HG02642 (cell line): ENCODE measurements at regions not wholly inside any gene's neighbourhood (a gene's known extent, or its start where the extent isn't known, plus 50 kb on each side); places are given as distances from the start of the nearest gene placed in this dataset.
"Not testable (repeated sequence)": the region's sequence is repeated elsewhere in the genome, so short reads cannot be mapped to it uniquely, and the experiment has no call there.

Experiments
- ATAC-seq: cut with Tn5 transposase; IDR thresholded peaks from one replicate; pipeline ENCODE4 v1.9.1; 2021; ENCODE audit warnings: mild to moderate bottlenecking; ENCODE audit not compliant: unreplicated experiment, poor library complexity

GRCh38 chr17:12195418-12195817 lies 174.7 kb downstream of the MAP2K4 start:
- ATAC-seq, result no peak

- ATAC-seq, result no peak
Measured at GRCh38 chr17:12201294-12201880, 180.7 kb downstream of the MAP2K4 start.

GRCh38 chr17:12209632-12210191 lies 189.0 kb downstream of the MAP2K4 start:
- no peak for ATAC-seq

GRCh38 chr17:12220714-12221439 lies 200.2 kb downstream of the MAP2K4 start:
- not testable (repeated sequence) for ATAC-seq

GRCh38 chr17:12222392-12222791 lies 201.7 kb downstream of the MAP2K4 start:
- ATAC-seq, result no peak

GRCh38 chr17:12227547-12227946 lies 206.9 kb downstream of the MAP2K4 start:
- ATAC-seq, result no peak

GRCh38 chr17:12229335-12229734 lies 208.7 kb downstream of the MAP2K4 start:
- no peak for ATAC-seq

- no peak for ATAC-seq
Measured at GRCh38 chr17:12230481-12231354, 210.0 kb downstream of the MAP2K4 start.

- ATAC-seq, result no peak
Measured at GRCh38 chr17:12231355-12231682, 210.6 kb downstream of the MAP2K4 start.

- not testable (repeated sequence) for ATAC-seq
Measured at GRCh38 chr17:12239021-12239420, 218.3 kb downstream of the MAP2K4 start.

- no peak for ATAC-seq
Measured at GRCh38 chr17:12242345-12242954, 221.8 kb downstream of the MAP2K4 start.

- ATAC-seq, result no peak
Measured at GRCh38 chr17:12247761-12248160, 227.1 kb downstream of the MAP2K4 start.

GRCh38 chr17:12250973-12251372 lies 230.3 kb downstream of the MAP2K4 start:
- ATAC-seq, result no peak

GRCh38 chr17:12252462-12252861 lies 231.8 kb downstream of the MAP2K4 start:
- ATAC-seq, result no peak

- ATAC-seq, result no peak
Measured at GRCh38 chr17:12254460-12254859, 233.8 kb downstream of the MAP2K4 start.

- ATAC-seq, result no peak
Measured at GRCh38 chr17:12256380-12256995, 235.8 kb downstream of the MAP2K4 start.

GRCh38 chr17:12257176-12257575 lies 236.5 kb downstream of the MAP2K4 start:
- no peak for ATAC-seq

GRCh38 chr17:12261354-12261753 lies 240.7 kb downstream of the MAP2K4 start:
- ATAC-seq, result no peak

GRCh38 chr17:12269751-12270150 lies 249.1 kb downstream of the MAP2K4 start:
- ATAC-seq, result no peak

- no peak for ATAC-seq
Measured at GRCh38 chr17:12277827-12278226, 257.1 kb downstream of the MAP2K4 start.
